GM23338 (cell line): ENCODE measurements at regions not wholly inside any gene's neighbourhood (a gene's known extent, or its start where the extent isn't known, plus 50 kb on each side); places are given as distances from the start of the nearest gene placed in this dataset.

ENCODE experiments used
- ATAC-seq: fragments of 200-7000 bp; cut with Tn5 transposase; 3 replicates; pipeline ENCODE4 v1.9.1; 2020
- DNase-seq: peaks from one replicate; pipeline ENCODE4 v3.0.0-alpha.2; 2015; ENCODE audit warnings: low spot score
- H2AFZ ChIP-seq: fragments of 200-600 bp; sonication (generic); 2 replicates; pipeline ENCODE4 v1.8.0; 2016; ENCODE audit warnings: antibody characterized with exemption, mild to moderate bottlenecking, moderate library complexity
- H3F3A ChIP-seq: fragments of 200-600 bp; sonication (generic); replicated peaks from 2 replicates; pipeline ENCODE4 v1.8.0; 2017; ENCODE audit warnings: antibody characterized with exemption, mixed run types, low read depth
- H3K27ac ChIP-seq: fragments of 200-600 bp; sonication (generic); 2 replicates; pipeline ENCODE4 v1.6.1; 2016; ENCODE audit warnings: low read depth
- H3K27me3 ChIP-seq: fragments of 200-600 bp; sonication (generic); 2 replicates; pipeline ENCODE4 v1.8.0; 2016; ENCODE audit warnings: mild to moderate bottlenecking, mixed run types, moderate library complexity; ENCODE audit not compliant: insufficient read depth
- H3K36me3 ChIP-seq: fragments of 200-600 bp; sonication (generic); 2 replicates; pipeline ENCODE4 v1.8.0; 2016; ENCODE audit warnings: mild to moderate bottlenecking; ENCODE audit not compliant: insufficient read depth
- H3K4me1 ChIP-seq: fragments of 200-600 bp; sonication (generic); 2 replicates; pipeline ENCODE4 v1.8.0; 2016; ENCODE audit warnings: mild to moderate bottlenecking, moderate library complexity; ENCODE audit not compliant: insufficient read depth
- H3K4me2 ChIP-seq: fragments of 200-600 bp; sonication (generic); 2 replicates; pipeline ENCODE4 v1.7.1; 2017; ENCODE audit warnings: mixed run types
- H3K4me3 ChIP-seq: fragments of 200-600 bp; sonication (generic); 2 replicates; pipeline ENCODE4 v1.6.1; 2016; ENCODE audit warnings: mixed run types
- H3K79me2 ChIP-seq: fragments of 200-600 bp; sonication (generic); replicated peaks from 2 replicates; pipeline ENCODE4 v1.8.0; 2017; ENCODE audit warnings: mild to moderate bottlenecking; ENCODE audit not compliant: insufficient read depth
- H3K9me2 ChIP-seq: fragments of 200-600 bp; sonication (generic); 2 replicates; pipeline ENCODE4 v1.8.0; 2017; ENCODE audit not compliant: insufficient read depth
- H4K20me1 ChIP-seq: fragments of 200-600 bp; sonication (generic); replicated peaks from 2 replicates; pipeline ENCODE4 v1.8.0; 2017; ENCODE audit warnings: mild to moderate bottlenecking; ENCODE audit not compliant: insufficient read depth
- H3K27ac Mint-ChIP-seq: 2 replicates; pipeline ENCODE4 v1.8.0; 2020; ENCODE audit warnings: inconsistent platforms, mild to moderate bottlenecking, moderate library complexity, mixed read lengths
- H3K27me3 Mint-ChIP-seq: 3 replicates; pipeline ENCODE4 v1.8.0; 2022; ENCODE audit warnings: low read depth, mild to moderate bottlenecking, moderate library complexity, mixed read lengths, inconsistent platforms; ENCODE audit not compliant: insufficient read depth, poor library complexity
- H3K36me3 Mint-ChIP-seq: 3 replicates; pipeline ENCODE4 v1.8.0; 2021; ENCODE audit warnings: low read depth, mild to moderate bottlenecking, inconsistent platforms, moderate library complexity, mixed read lengths
- H3K4me1 Mint-ChIP-seq: 3 replicates; pipeline ENCODE4 v1.8.0; 2020; ENCODE audit warnings: mild to moderate bottlenecking, inconsistent platforms, mixed read lengths
- H3K4me3 Mint-ChIP-seq: 3 replicates; pipeline ENCODE4 v1.8.0; 2021; ENCODE audit warnings: moderate library complexity, mild to moderate bottlenecking, inconsistent platforms, mixed read lengths
- H3K9me3 Mint-ChIP-seq: 3 replicates; pipeline ENCODE4 v1.8.0; 2020; ENCODE audit warnings: moderate library complexity, mild to moderate bottlenecking, inconsistent platforms, mixed read lengths
- CREB1 ChIP-seq: fragments of 250-450 bp; sonication (Bioruptor Pico); IDR thresholded peaks from 2 replicates; pipeline ENCODE4 v1.5.0; 2020; ENCODE audit warnings: low read depth, mild to moderate bottlenecking, moderate library complexity
- EZH2 ChIP-seq: fragments of 200-600 bp; sonication (generic); IDR thresholded peaks from one replicate; pipeline ENCODE4 v1.8.0; 2017; ENCODE audit warnings: antibody characterized with exemption, mild to moderate bottlenecking, low read depth; ENCODE audit not compliant: unreplicated experiment
- NANOG ChIP-seq: IDR thresholded peaks from 2 replicates; pipeline ENCODE4 v1.6.1; 2016; ENCODE audit warnings: antibody characterized with exemption, borderline replicate concordance
- REST ChIP-seq: IDR thresholded peaks from one replicate; pipeline ENCODE4 v1.6.1; 2018; ENCODE audit warnings: antibody characterized with exemption; ENCODE audit not compliant: unreplicated experiment
- STAT1 ChIP-seq: IDR thresholded peaks from one replicate; pipeline ENCODE4 v1.6.1; 2016; ENCODE audit warnings: antibody characterized with exemption; ENCODE audit not compliant: unreplicated experiment
- ZNF114 ChIP-seq: fragments of 250-450 bp; sonication (Bioruptor Pico); IDR thresholded peaks from 2 replicates; pipeline ENCODE4 v1.5.0; 2020; ENCODE audit warnings: mild to moderate bottlenecking, moderate library complexity
- ZNF331 ChIP-seq: fragments of 250-450 bp; sonication (Bioruptor Pico); IDR thresholded peaks from 2 replicates; pipeline ENCODE4 v1.5.0; 2020; ENCODE audit warnings: low read depth, mild to moderate bottlenecking, moderate library complexity
- TF ChIP-seq, protein P1 (sequence below), 2 experiments: fragments of 200-600 bp in 1 of 2; sonication (generic) in 1 of 2; conservative IDR thresholded peaks; 2 replicates each; pipeline versions ENCODE4 v1.5.1 to v1.6.1; 2016 to 2017; ENCODE audit warnings: antibody characterized with exemption in 2 of 2, low read depth in 2 of 2, mild to moderate bottlenecking in 2 of 2, moderate library complexity in 1 of 2
- TF ChIP-seq, protein P2 (sequence below): fragments of 250-450 bp; sonication (Bioruptor Pico); IDR thresholded peaks from 2 replicates; pipeline ENCODE4 v1.5.0; 2020; ENCODE audit warnings: mild to moderate bottlenecking, moderate library complexity
- TF ChIP-seq, protein P3 (sequence below): IDR thresholded peaks from 2 replicates; pipeline ENCODE4 v1.6.1; 2016; ENCODE audit warnings: antibody characterized with exemption

DNA sequence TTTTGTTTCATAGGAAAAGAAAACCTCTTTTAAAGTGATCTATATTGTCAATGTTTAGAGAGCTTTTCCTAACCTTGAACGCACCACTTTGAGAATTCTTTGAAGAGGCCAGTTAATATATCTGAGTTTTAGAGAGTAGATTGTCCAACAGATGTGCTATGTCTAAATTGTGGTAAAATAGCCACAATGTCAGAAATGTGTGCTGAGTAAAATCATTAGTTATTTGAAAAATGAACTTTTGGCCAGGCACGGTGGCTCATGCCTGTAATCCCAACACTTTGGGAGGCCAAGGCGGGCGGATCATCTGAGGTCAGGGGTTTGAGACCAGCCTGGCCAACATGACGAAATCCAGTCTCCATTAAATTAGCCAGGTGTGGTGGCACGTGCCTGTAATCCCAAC, 61.6 kb upstream of the KIAA1217 start:
- H3K4me3 ChIP-seq = no peak overlapping the region
- Mint-ChIP-seq H3K9me3 (peaks cover under 1% of the 10 kb centered on the region; the same call in 1 of the 3 replicates), H3K4me1 (peaks cover 5% of the 10 kb centered on the region; the same call in 2 of the 3 replicates), H3K27ac (no peak overlapping the region), H3K4me3 (no peak overlapping the region), H3K36me3 (no peaks in the 10 kb centered on the region; the same call in 2 of the 3 replicates), H3K27me3 (peaks cover 6% of the 10 kb centered on the region)
- no peaks in the 10 kb centered on the region for H3K36me3 ChIP-seq
- DNase-seq = no peak
- H3K79me2 ChIP-seq = no peaks in the 10 kb centered on the region
- no peaks in the 10 kb centered on the region for H4K20me1 ChIP-seq
- TF ChIP-seq CREB1 (CRISPR knock-in tag) (no peak), NANOG (no peak), ZNF331 (CRISPR knock-in tag) (no peak), EZH2 (no peak), ZNF114 (CRISPR knock-in tag) (no peak), REST (no peak), STAT1 (no peak)
- TF ChIP-seq, protein P1, sequence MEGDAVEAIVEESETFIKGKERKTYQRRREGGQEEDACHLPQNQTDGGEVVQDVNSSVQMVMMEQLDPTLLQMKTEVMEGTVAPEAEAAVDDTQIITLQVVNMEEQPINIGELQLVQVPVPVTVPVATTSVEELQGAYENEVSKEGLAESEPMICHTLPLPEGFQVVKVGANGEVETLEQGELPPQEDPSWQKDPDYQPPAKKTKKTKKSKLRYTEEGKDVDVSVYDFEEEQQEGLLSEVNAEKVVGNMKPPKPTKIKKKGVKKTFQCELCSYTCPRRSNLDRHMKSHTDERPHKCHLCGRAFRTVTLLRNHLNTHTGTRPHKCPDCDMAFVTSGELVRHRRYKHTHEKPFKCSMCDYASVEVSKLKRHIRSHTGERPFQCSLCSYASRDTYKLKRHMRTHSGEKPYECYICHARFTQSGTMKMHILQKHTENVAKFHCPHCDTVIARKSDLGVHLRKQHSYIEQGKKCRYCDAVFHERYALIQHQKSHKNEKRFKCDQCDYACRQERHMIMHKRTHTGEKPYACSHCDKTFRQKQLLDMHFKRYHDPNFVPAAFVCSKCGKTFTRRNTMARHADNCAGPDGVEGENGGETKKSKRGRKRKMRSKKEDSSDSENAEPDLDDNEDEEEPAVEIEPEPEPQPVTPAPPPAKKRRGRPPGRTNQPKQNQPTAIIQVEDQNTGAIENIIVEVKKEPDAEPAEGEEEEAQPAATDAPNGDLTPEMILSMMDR (conservative IDR thresholded peaks at IDR 0.05; ENCODE audit: low read depth in 2 of 2) = no peak
- TF ChIP-seq, protein P2, sequence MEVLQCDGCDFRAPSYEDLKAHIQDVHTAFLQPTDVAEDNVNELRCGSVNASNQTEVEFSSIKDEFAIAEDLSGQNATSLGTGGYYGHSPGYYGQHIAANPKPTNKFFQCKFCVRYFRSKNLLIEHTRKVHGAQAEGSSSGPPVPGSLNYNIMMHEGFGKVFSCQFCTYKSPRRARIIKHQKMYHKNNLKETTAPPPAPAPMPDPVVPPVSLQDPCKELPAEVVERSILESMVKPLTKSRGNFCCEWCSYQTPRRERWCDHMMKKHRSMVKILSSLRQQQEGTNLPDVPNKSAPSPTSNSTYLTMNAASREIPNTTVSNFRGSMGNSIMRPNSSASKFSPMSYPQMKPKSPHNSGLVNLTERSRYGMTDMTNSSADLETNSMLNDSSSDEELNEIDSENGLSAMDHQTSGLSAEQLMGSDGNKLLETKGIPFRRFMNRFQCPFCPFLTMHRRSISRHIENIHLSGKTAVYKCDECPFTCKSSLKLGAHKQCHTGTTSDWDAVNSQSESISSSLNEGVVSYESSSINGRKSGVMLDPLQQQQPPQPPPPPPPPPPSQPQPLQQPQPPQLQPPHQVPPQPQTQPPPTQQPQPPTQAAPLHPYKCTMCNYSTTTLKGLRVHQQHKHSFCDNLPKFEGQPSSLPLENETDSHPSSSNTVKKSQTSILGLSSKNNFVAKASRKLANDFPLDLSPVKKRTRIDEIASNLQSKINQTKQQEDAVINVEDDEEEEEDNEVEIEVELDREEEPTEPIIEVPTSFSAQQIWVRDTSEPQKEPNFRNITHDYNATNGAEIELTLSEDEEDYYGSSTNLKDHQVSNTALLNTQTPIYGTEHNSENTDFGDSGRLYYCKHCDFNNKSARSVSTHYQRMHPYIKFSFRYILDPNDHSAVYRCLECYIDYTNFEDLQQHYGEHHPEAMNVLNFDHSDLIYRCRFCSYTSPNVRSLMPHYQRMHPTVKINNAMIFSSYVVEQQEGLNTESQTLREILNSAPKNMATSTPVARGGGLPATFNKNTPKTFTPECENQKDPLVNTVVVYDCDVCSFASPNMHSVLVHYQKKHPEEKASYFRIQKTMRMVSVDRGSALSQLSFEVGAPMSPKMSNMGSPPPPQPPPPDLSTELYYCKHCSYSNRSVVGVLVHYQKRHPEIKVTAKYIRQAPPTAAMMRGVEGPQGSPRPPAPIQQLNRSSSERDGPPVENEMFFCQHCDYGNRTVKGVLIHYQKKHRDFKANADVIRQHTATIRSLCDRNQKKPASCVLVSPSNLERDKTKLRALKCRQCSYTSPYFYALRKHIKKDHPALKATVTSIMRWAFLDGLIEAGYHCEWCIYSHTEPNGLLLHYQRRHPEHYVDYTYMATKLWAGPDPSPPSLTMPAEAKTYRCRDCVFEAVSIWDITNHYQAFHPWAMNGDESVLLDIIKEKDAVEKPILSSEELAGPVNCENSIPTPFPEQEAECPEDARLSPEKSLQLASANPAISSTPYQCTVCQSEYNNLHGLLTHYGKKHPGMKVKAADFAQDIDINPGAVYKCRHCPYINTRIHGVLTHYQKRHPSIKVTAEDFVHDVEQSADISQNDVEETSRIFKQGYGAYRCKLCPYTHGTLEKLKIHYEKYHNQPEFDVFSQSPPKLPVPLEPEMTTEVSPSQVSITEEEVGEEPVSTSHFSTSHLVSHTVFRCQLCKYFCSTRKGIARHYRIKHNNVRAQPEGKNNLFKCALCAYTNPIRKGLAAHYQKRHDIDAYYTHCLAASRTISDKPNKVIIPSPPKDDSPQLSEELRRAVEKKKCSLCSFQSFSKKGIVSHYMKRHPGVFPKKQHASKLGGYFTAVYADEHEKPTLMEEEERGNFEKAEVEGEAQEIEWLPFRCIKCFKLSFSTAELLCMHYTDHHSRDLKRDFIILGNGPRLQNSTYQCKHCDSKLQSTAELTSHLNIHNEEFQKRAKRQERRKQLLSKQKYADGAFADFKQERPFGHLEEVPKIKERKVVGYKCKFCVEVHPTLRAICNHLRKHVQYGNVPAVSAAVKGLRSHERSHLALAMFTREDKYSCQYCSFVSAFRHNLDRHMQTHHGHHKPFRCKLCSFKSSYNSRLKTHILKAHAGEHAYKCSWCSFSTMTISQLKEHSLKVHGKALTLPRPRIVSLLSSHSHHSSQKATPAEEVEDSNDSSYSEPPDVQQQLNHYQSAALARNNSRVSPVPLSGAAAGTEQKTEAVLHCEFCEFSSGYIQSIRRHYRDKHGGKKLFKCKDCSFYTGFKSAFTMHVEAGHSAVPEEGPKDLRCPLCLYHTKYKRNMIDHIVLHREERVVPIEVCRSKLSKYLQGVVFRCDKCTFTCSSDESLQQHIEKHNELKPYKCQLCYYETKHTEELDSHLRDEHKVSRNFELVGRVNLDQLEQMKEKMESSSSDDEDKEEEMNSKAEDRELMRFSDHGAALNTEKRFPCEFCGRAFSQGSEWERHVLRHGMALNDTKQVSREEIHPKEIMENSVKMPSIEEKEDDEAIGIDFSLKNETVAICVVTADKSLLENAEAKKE = no peak
- TF ChIP-seq, protein P3, sequence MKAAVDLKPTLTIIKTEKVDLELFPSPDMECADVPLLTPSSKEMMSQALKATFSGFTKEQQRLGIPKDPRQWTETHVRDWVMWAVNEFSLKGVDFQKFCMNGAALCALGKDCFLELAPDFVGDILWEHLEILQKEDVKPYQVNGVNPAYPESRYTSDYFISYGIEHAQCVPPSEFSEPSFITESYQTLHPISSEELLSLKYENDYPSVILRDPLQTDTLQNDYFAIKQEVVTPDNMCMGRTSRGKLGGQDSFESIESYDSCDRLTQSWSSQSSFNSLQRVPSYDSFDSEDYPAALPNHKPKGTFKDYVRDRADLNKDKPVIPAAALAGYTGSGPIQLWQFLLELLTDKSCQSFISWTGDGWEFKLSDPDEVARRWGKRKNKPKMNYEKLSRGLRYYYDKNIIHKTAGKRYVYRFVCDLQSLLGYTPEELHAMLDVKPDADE = no peak
- H2AFZ ChIP-seq = no peak overlapping the region
- no peak for ATAC-seq
- no peaks in the 10 kb centered on the region for H3F3A ChIP-seq
- H3K27me3 ChIP-seq = no peaks in the 10 kb centered on the region
- no peak overlapping the region for H3K4me2 ChIP-seq
- no peaks in the 10 kb centered on the region; the same call in 1 of the 2 replicates for H3K9me2 ChIP-seq
- H3K4me1 ChIP-seq = no peaks in the 10 kb centered on the region
- H3K27ac ChIP-seq = no peak overlapping the region
